ENCODE measurements at regions not wholly inside any gene's neighbourhood (a gene's known extent, or its start where the extent isn't known, plus 50 kb on each side); places are given as distances from the start of the nearest gene placed in this dataset.
A peak's percentile ranks its signal among the peaks of the same experiment; 100 is the strongest.

DNA sequence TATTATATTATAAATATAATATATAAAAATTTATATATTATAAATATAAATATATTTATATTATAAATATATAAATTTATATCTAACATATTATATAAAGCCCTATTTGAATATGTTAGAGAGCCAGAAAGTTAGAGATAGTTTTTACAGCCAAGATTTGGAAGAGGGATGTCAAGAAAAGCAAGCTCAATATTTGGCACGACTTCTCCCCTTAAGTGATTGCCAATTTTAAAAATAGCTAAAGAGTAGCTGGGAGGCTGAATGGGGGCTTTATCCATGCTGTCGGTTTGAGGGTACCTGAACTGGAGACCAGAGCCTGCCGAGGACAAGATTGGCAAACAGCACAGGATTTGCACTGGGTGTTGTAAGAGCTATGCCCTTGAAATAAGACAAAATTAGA, 180.9 kb upstream of the GYPC start:
- no peak for DNase-seq (ENCODE audit: low read depth, low spot score)

GRCh38 chr2:126476691-126477090, 179.3 kb upstream of the GYPC start:
- no peak for DNase-seq (ENCODE audit: low read depth, low spot score)

- no peak for DNase-seq (ENCODE audit: low read depth, low spot score)
Observed at GRCh38 chr2:126480033-126480432, 175.9 kb upstream of the GYPC start.

- peak; percentile 12 for DNase-seq (ENCODE audit: low read depth, low spot score)
Observed at GRCh38 chr2:126482582-126483464, 173.1 kb upstream of the GYPC start.

- DNase-seq (ENCODE audit: low read depth, low spot score): no peak
Observed at GRCh38 chr2:126494593-126494992, 161.4 kb upstream of the GYPC start.

GRCh38 chr2:126495189-126495588, 160.8 kb upstream of the GYPC start:
- DNase-seq (ENCODE audit: low read depth, low spot score): no peak

GRCh38 chr2:126496493-126496892, 159.5 kb upstream of the GYPC start:
- no peak for DNase-seq (ENCODE audit: low read depth, low spot score)

DNA sequence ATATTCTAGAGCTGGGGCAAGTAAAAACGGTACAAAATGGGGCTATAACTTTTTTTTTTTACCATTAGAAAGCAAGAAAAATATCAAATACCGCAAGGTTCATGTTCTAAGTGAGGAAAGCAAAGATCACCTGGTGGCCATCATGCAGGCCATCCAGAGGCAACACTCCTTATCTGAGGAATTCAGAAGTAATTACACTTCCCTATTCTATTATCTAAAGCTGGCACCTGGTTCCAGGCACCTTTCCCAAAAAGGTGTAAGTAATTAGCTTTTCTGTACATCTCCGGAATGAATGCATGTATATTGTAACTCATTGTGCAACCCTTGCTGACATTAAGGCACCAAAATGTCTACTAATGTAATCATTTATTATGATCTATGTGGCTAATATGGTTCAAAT, 152.5 kb upstream of the GYPC start:
- no peak for DNase-seq (ENCODE audit: low read depth, low spot score)

DNA sequence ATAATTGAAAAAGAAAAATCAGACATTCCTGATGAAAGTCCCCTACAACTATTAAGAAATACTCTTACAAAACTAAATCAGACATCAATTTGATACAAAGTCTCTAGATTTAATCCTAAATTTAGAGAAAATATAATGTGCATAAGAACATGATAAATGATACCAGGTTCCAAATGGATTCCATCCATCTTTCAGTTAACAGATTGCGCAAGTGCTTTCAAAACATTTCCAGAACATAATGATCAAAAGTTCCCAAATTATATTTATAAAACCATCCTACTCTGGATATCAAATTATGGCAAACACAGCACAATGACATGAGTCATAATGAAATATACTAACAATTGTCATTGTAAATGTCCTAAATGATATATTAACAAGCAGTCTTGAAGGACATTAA, 151.0 kb upstream of the GYPC start:
- DNase-seq (ENCODE audit: low read depth, low spot score): no peak

DNA sequence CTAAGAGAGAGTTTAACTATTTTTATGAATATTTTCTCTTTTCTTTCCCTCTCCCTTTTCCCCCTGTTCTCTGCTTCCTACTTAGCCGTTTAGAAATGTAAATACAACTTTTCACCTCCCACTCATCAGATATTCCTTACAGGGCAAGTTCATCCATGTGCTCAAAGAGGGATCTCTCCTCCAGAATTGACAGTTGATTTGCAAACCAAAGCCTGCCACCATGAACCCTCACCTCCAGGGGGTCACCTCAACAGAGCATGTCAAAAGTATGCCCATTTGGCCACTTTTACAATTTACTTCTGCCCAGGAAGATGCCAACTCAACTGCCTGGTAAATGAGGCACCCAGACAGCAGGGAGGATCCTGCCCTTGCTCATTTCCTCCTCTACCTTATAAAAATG, 149.2 kb upstream of the GYPC start:
- DNase-seq (ENCODE audit: low read depth, low spot score): no peak

GRCh38 chr2:126507425-126507911, 148.5 kb upstream of the GYPC start:
- peak; percentile 52 for DNase-seq (ENCODE audit: low read depth, low spot score)

- no peak for DNase-seq (ENCODE audit: low read depth, low spot score)
Observed at GRCh38 chr2:126510356-126510755, 145.6 kb upstream of the GYPC start.

DNA sequence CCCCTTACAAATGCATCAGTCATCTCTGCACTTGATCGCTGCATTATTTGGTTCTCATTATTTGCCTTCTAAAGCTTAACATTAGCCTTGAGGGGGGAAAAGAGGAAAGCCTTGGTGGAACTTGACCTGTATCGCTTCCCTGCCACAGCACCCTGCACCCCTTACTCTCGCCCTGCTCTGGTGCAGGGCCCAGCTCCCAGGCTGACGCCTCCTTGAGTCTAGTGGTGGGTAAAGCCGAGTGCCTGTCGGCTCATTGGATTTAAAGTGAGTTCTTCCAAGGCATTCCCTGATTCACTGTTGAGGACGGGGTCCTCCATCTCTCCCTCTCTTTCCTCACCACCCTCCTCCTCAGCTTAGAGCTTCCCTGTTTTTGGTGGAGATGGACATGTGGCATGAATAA, 145.0 kb upstream of the GYPC start:
- DNase-seq (ENCODE audit: low read depth, low spot score): no peak

DNA sequence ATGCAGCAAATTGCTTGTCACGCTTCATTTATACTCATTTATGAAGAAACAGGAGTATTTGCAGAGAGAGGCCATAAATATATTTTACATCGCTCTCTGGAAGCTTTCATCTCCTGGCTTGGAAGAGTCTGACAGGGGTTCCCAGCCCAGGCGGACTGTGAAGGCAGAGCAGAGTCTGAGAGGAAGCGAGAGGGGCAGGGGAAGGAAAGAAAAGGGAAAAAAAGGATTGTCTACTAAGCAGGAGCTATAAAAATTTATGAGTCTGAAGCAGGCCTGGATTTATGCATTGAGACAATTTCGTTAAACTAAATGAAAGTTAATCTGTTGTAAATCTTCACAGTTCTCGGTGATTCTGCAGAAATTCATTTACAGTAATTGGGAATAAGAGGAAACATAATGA, 143.9 kb upstream of the GYPC start:
- DNase-seq (ENCODE audit: low read depth, low spot score): no peak

DNA sequence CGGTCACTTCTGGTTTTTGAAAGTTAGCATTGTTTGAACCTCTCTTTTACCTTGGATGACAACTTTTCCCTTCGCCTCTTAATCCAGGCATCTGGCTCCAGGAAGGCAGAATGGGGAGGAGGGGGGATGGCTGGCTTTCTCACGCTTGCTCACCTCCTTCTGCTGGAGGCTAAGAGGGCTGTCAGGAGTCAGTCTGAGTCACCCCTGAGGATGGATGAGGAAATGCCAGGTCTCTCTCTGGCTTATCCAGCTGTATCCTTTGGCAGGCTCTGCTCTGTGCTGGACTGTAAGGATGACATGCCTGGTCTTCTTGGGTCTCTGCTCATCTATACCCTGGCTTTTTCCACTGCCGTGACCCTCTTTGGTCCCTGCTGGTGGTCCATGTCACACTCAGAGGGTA, 142.9 kb upstream of the GYPC start:
- peak; percentile 65 for DNase-seq (ENCODE audit: low read depth, low spot score)

GRCh38 chr2:126515471-126515870, 140.5 kb upstream of the GYPC start:
- DNase-seq (ENCODE audit: low read depth, low spot score): no peak

DNA sequence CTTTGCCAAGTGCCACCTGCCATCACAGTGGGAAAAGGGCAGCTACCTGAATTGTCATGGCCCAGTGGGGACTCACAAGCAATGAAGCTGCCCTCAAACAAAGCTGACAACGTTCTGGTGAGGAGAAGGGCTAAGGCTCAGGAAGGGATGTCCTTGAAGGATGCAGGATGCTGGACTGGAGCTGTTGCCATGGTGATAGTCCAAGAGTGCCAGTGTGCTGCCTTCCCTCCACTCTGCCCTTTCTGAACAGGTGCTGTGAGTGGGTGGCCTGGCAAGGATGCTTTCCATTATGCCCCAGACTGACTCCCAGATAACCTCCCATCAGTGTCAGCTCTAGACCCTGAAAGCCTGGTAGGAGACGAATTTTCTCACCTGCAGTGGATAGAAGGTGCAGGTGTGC, 137.8 kb upstream of the GYPC start:
- no peak for DNase-seq (ENCODE audit: low read depth, low spot score)

DNA sequence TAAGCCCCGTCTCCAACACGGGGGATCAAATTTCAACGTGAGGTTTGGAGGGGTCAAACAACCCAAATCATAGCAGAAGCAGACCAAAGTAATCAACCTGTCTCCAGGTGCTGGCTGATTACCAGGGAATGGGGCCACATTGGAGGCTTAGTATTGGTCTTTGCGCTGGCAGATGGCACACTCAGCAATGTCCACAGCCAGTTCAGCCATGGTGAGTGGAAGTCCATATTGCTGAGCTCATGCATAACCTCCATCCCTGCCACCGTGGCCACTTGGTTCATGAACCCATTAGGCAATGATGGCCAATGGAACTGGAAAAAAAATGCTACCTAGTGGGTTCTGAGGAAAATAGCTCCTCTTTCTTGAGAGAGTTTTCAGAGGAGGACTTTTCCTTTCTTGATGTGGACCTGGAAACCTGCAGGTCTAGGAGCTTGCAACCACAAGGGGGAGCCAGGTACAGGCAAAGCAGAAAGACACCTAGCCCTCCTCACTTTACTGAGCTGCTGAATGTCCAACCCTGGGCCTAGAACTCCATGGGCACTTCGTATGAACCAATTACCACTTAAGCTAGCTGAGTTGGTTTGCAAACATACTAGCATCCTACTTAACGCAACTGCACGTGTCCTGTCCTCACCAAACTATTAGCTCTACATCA, 128.0 kb upstream of the GYPC start:
- peak; percentile 78 for DNase-seq (ENCODE audit: low read depth, low spot score)

GRCh38 chr2:126531029-126531428, 124.9 kb upstream of the GYPC start:
- DNase-seq (ENCODE audit: low read depth, low spot score): no peak

GRCh38 chr2:126534478-126534877, 121.5 kb upstream of the GYPC start:
- no peak for DNase-seq (ENCODE audit: low read depth, low spot score)

GRCh38 chr2:126535408-126535807, 120.5 kb upstream of the GYPC start:
- DNase-seq (ENCODE audit: low read depth, low spot score): no peak

DNA sequence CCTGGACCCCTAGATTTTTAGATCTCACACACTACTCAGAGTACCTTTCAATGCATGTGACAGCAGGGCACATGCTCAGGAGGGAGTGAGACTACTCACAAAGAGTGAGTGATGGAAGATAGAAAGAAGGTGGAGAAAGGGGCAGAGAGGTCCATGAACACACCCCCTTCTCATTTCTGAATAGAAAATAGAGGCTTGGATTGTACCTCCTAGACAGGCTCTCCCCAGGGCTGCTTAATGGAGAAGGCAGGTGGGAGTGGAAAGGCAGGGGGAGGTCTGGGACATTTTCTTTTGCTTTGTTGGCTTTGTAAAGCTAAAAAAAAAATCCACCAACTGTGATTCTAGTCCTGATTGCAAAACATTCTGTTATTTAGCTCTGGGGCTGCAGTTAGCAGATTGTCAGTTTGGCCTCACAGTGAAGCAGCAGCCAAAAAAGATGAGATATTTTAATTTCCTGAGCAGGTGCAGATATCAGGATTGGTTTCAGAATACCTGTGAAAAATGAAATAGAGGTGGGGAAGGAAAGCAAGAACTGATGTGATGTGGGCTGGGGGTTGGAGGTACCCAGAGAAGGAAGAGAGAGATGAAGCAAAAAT, 119.3 kb upstream of the GYPC start:
- no peak for DNase-seq (ENCODE audit: low read depth, low spot score)

- no peak for DNase-seq (ENCODE audit: low read depth, low spot score)
Observed at GRCh38 chr2:126539101-126539500, 116.9 kb upstream of the GYPC start.

Measured in ELF-1 (cell line).